ENCODE measurements at regions not wholly inside any gene's neighbourhood (a gene's known extent, or its start where the extent isn't known, plus 50 kb on each side); places are given as distances from the start of the nearest gene placed in this dataset.

DNA sequence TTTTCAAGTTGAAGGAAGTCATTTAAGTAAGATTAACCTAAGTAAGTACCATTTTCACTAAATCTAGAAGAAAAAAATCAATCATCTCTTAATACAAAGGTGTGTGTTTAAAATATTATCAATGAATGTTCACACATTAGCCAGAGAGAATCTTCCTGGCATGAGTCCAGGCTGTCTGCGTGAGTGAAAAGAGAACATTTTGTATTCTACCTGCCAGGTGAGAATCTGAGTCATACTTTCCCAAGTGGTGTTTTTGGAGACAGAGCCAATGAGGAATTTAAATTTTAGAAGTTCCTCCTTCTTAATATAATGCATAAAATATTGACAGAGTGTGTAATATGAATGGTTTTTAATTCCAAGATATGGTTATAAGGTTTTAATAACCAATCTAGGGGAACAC lies 371.8 kb upstream of the NR3C2 start:
- Histone ChIP-seq H3K4me2 (ENCODE audit: low read length) (no peak overlapping the region), H3K9me2 (replicated peaks; ENCODE audit: control insufficient read depth, low read length) (no peaks in the 10 kb centered on the region)

GRCh38 chr4:148813289-148813688 lies 371.1 kb upstream of the NR3C2 start:
- Histone ChIP-seq H3K36me3 (ENCODE audit: control insufficient read depth, low read length) (no peaks in the 10 kb centered on the region), H3K4me2 (ENCODE audit: low read length) (no peak overlapping the region), H3K4me3 (ENCODE audit: low read length) (no peak overlapping the region), H3K27me3 (ENCODE audit: control insufficient read depth, low read length) (no peaks in the 10 kb centered on the region), H4K20me1 (ENCODE audit: control insufficient read depth, insufficient read depth, low read depth, low read length) (no peaks in the 10 kb centered on the region), H3K79me2 (ENCODE audit: control insufficient read depth, low read length) (no peaks in the 10 kb centered on the region), H3K27ac (ENCODE audit: low read depth, low read length) (no peak overlapping the region), H3K9me3 (ENCODE audit: control insufficient read depth, insufficient read depth, low read length) (no peaks in the 10 kb centered on the region), H3K4me1 (ENCODE audit: control insufficient read depth, low read length) (no peaks in the 10 kb centered on the region), H3K9me2 (replicated peaks; ENCODE audit: control insufficient read depth, low read length) (no peaks in the 10 kb centered on the region), H3F3A (ENCODE audit: control insufficient read depth, insufficient read depth) (no peaks in the 10 kb centered on the region)
- TF ChIP-seq CTCF (IDR thresholded peaks at IDR 0.05; ENCODE audit: low read depth, low read length, poor library complexity, severe bottlenecking) (no peak), EZH2phosphoT487 (IDR thresholded peaks at IDR 0.05; ENCODE audit: borderline replicate concordance, low read length) (no peak)

More for the DNA sequence above, 371.8 kb upstream of the NR3C2 start:
- H3K4me3 ChIP-seq (ENCODE audit: low read length) = no peak overlapping the region
- no peaks in the 10 kb centered on the region for H3K36me3 ChIP-seq (ENCODE audit: control insufficient read depth, low read length)
- no peak for TF ChIP-seq CTCF (IDR thresholded peaks at IDR 0.05; ENCODE audit: low read depth, low read length, poor library complexity, severe bottlenecking)
- no peak for TF ChIP-seq EZH2phosphoT487 (IDR thresholded peaks at IDR 0.05; ENCODE audit: borderline replicate concordance, low read length)
- no peaks in the 10 kb centered on the region for H3K9me3 ChIP-seq (ENCODE audit: control insufficient read depth, insufficient read depth, low read length)
- no peaks in the 10 kb centered on the region for H3K4me1 ChIP-seq (ENCODE audit: control insufficient read depth, low read length)
- no peaks in the 10 kb centered on the region for H3F3A ChIP-seq (ENCODE audit: control insufficient read depth, insufficient read depth)
- H3K27me3 ChIP-seq (ENCODE audit: control insufficient read depth, low read length) = no peaks in the 10 kb centered on the region
- no peaks in the 10 kb centered on the region for H3K79me2 ChIP-seq (ENCODE audit: control insufficient read depth, low read length)
- H4K20me1 ChIP-seq (ENCODE audit: control insufficient read depth, insufficient read depth, low read depth, low read length) = no peaks in the 10 kb centered on the region
- H3K27ac ChIP-seq (ENCODE audit: low read depth, low read length) = no peak overlapping the region

DNA sequence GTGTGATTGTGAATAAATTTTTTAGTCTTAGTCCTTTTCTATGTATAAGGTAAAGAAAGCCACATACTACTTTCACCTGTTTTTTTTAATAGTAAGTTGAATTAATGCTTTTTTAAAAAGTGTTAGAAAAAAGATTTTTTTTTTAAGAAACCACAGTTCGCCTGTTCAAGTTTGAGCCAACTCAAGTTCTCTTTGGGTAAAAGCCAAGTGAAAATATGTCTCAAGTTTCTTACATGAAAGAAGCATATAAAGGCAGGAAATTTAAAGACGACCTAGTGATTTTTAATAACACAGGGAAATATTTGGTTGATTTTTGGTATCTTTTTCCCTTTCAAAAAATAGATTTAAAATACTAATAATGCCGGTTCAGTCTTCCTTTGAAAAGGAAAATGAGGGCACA lies 369.9 kb upstream of the NR3C2 start:
- Histone ChIP-seq H3K27me3 (ENCODE audit: control insufficient read depth, low read length) (no peaks in the 10 kb centered on the region), H3K9me3 (ENCODE audit: control insufficient read depth, insufficient read depth, low read length) (no peaks in the 10 kb centered on the region), H3K36me3 (ENCODE audit: control insufficient read depth, low read length) (no peaks in the 10 kb centered on the region), H3K9me2 (replicated peaks; ENCODE audit: control insufficient read depth, low read length) (no peaks in the 10 kb centered on the region), H3K27ac (ENCODE audit: low read depth, low read length) (no peak overlapping the region), H4K20me1 (ENCODE audit: control insufficient read depth, insufficient read depth, low read depth, low read length) (no peaks in the 10 kb centered on the region), H3K4me2 (ENCODE audit: low read length) (no peak overlapping the region), H3K4me3 (ENCODE audit: low read length) (no peak overlapping the region), H3K4me1 (ENCODE audit: control insufficient read depth, low read length) (no peaks in the 10 kb centered on the region), H3F3A (ENCODE audit: control insufficient read depth, insufficient read depth) (no peaks in the 10 kb centered on the region), H3K79me2 (ENCODE audit: control insufficient read depth, low read length) (no peaks in the 10 kb centered on the region)
- no peak for TF ChIP-seq CTCF (IDR thresholded peaks at IDR 0.05; ENCODE audit: low read depth, low read length, poor library complexity, severe bottlenecking)
- TF ChIP-seq EZH2phosphoT487 (IDR thresholded peaks at IDR 0.05; ENCODE audit: borderline replicate concordance, low read length) = no peak

- Histone ChIP-seq H3K27me3 (ENCODE audit: control insufficient read depth, low read length) (no peaks in the 10 kb centered on the region), H3K4me3 (ENCODE audit: low read length) (no peak overlapping the region), H3K4me1 (ENCODE audit: control insufficient read depth, low read length) (no peaks in the 10 kb centered on the region), H3K36me3 (ENCODE audit: control insufficient read depth, low read length) (no peaks in the 10 kb centered on the region), H3F3A (ENCODE audit: control insufficient read depth, insufficient read depth) (no peaks in the 10 kb centered on the region), H3K27ac (ENCODE audit: low read depth, low read length) (no peak overlapping the region), H4K20me1 (ENCODE audit: control insufficient read depth, insufficient read depth, low read depth, low read length) (no peaks in the 10 kb centered on the region), H3K9me3 (ENCODE audit: control insufficient read depth, insufficient read depth, low read length) (no peaks in the 10 kb centered on the region), H3K79me2 (ENCODE audit: control insufficient read depth, low read length) (no peaks in the 10 kb centered on the region), H3K9me2 (replicated peaks; ENCODE audit: control insufficient read depth, low read length) (no peaks in the 10 kb centered on the region), H3K4me2 (ENCODE audit: low read length) (no peak overlapping the region)
- TF ChIP-seq EZH2phosphoT487 (IDR thresholded peaks at IDR 0.05; ENCODE audit: borderline replicate concordance, low read length) (no peak), CTCF (IDR thresholded peaks at IDR 0.05; ENCODE audit: low read depth, low read length, poor library complexity, severe bottlenecking) (no peak)
Measured at GRCh38 chr4:148810461-148810860, 368.2 kb upstream of the NR3C2 start.
